Motor neuron (in vitro differentiated cells): ENCODE measurements at regions not wholly inside any gene's neighbourhood (a gene's known extent, or its start where the extent isn't known, plus 50 kb on each side); places are given as distances from the start of the nearest gene placed in this dataset.
A peak's percentile ranks its signal among the peaks of the same experiment; 100 is the strongest.
"Not testable (repeated sequence)": the region's sequence is repeated elsewhere in the genome, so short reads cannot be mapped to it uniquely, and the experiment has no call there.

ENCODE experiments used
- ATAC-seq, 8 experiments: fragments of 200-7000 bp; cut with Tn5 transposase; replicated peaks in 6 of 8; 2 replicates each; pipeline ENCODE4 v1.8.0; 2021; ENCODE audit warnings: mild to moderate bottlenecking in 8 of 8, moderate library complexity in 8 of 8
- H3K27ac ChIP-seq, 2 donors: fragments of 250-450 bp; sonication (Bioruptor Pico); 2 replicates each; pipeline ENCODE4 v1.9.0; 2021; ENCODE audit warnings: antibody characterized with exemption in 2 of 2, mild to moderate bottlenecking in 2 of 2, moderate library complexity in 1 of 2
- H3K4me1 ChIP-seq, 2 donors: fragments of 250-450 bp; sonication (Bioruptor Pico); replicated peaks in 1 of 2; 2 replicates each; pipeline ENCODE4 v1.6.1; 2021; ENCODE audit warnings: antibody characterized with exemption in 2 of 2, mild to moderate bottlenecking in 2 of 2, moderate library complexity in 1 of 2
- H3K4me3 ChIP-seq, 5 donors: fragments of 250-450 bp; sonication (Bioruptor Pico); 2 replicates each; pipeline ENCODE4 v1.9.0; 2021; ENCODE audit warnings: antibody characterized with exemption in 5 of 5, mild to moderate bottlenecking in 5 of 5, moderate library complexity in 4 of 5
- WGBS, 10 experiments: fragments of 450-650 bp; shearing (Covaris generic); methylation state at CpG; one replicate each; pipeline ENCODE4 v1.0.0; 2022; 5-methylcytosine and 5-hydroxymethylcytosine counted together
- in situ Hi-C, 9 experiments: fragments of 400-800 bp; cut with MboI; loops; one replicate each; pipeline ENCODE4 v1.15.0; 2021; ENCODE audit warnings: low sequenced_read_pairs in 9 of 9, low pct_unique_long_range_greater_than_20kb in 2 of 9; ENCODE audit not compliant: unreplicated experiment in 9 of 9

DNA sequence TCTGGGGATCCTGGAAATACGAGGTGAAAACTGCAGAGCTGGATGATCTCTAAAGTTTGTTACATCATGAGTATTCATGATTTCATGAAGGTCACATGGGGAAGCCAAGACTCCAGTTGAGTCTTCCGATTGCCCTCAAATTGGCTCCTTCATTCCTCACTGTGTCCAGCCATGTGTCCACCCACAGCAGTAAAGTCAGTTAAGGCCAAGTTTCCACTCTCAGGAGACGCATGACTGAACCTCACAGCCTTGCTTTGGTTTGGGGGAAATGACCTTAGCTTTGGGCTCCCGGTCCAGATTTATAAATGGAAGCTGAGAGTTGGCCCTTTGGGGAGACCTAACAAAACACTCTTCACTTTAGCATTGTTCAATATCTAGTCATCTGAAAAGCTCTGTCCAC, 289.7 kb upstream of the MCTP2 start:
- ATAC-seq, result peak in 1 of 8 experiments; percentile 24
- Histone ChIP-seq H3K4me1 (peaks cover 22 to 35% of the 10 kb centered on the region in 2 donors), H3K4me3 (no peak overlapping the region), H3K27ac (no peak overlapping the region)
- WGBS, 10 experiments, result 30 to 90% (median 63%) methylated on average over 1 to 3 of the region's 4 CpGs; no CpG with 5 or more reads in 3 of the 10 experiments
- in situ Hi-C loops, result no loop called here

DNA sequence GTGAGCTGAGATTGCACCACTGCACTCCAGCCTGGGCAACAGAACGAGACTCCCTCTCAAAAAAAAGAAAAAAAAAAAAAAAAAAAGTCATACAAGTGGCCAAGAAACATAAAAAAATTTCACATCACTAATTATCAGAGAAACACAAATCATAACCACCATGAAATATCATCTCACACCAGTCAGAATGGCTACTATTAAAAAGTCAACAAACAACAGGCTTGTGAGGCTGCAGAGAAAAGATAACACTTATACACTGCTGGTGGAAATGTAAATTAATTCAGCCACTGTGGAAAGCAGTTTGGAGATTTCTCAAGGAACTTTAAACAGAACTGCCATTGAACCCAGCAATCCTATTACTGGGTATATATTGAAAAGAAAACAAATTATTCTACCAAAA, 291.1 kb upstream of the MCTP2 start:
- no peak for ATAC-seq
- in situ Hi-C loops, result no loop called here
- Histone ChIP-seq H3K4me1 (peaks cover 22 to 35% of the 10 kb centered on the region in 2 donors), H3K27ac (no peak overlapping the region), H3K4me3 (no peak overlapping the region)
- WGBS, 10 experiments, result 29 to 100% (median 86%) methylated on average over 1 of the region's 1 CpG; no CpG with 5 or more reads in 5 of the 10 experiments

DNA sequence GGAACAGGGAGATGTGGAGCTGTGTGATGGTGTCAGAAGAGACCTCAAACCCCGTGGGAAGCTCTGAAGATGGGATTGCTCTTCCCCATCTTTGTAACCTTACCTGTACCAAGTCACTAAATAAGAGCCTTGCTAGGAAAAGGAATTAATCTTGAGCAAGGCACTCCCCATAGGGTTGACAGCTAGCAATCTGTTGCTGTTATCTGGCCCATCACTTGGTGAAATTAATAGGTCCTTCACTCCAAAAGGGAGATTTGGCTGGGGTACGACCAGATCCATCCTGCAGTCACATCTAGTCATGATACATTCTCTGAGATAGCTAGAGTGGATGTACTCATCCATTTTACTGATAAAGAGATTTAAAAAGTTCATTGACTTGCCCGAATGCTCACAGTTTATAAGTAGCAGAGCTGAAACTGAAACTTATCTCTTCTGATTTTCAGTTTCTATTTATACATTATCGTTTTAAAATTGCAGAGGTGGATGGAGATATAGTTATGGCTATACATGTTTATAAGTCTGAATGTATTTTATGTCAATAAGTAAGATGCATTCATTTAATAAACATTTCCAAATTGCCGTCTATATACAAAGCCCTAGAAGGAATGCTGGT, 299.1 kb upstream of the MCTP2 start:
- 85 to 100% (median 89%) methylated on average over 2 to 5 of the region's 5 CpGs for WGBS, 10 experiments
- Histone ChIP-seq H3K4me1 (peaks cover 4% of the 10 kb centered on the region in 2 donors), H3K27ac (no peak overlapping the region), H3K4me3 (no peak overlapping the region)
- in situ Hi-C loops, result no loop called here
- ATAC-seq, result no peak

DNA sequence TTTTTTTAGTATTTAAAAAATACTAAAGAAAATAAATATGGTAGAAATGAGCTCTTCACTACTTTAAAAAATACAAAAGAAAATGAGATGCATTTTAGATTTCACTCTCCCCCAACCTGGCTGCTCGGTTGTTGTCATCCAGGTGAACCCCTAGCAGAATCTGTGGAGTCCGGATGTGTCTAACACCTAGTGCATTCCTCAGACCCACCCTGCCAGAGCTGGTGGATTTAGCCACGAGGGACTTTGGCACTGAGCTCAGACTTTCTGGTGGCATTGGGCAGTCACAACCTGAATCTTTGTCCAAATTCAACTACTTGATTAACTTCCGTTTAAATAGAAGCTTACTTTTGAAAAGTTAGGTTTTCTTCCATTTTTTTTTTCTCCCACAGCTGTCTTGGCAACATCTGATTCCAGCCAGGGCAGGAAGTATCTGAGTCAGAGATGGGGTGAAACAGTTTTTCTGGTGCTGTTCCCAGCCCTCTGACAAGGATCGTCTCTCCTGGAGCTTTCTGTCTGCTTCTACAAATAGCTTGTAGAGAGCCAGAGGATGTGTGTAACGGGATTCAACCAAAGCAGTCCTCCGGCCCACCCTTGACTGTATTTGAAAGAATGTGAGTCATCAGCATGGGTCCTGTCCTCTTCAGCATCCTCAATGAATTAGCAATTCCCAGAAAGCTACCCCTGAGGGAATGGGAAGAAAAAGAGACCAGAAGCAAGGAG, 301.8 kb upstream of the MCTP2 start:
- in situ Hi-C loops, result no loop called here
- peak; percentile 75 to 100 (median 88) for ATAC-seq
- H3K4me3 ChIP-seq, result no peak overlapping the region
- peaks cover 0 to 4% of the 10 kb centered on the region in 2 donors for H3K4me1 ChIP-seq
- WGBS, 10 experiments, result 0 to 92% (median 53%) methylated on average over 2 to 7 of the region's 7 CpGs
- H3K27ac ChIP-seq, result no peak overlapping the region

DNA sequence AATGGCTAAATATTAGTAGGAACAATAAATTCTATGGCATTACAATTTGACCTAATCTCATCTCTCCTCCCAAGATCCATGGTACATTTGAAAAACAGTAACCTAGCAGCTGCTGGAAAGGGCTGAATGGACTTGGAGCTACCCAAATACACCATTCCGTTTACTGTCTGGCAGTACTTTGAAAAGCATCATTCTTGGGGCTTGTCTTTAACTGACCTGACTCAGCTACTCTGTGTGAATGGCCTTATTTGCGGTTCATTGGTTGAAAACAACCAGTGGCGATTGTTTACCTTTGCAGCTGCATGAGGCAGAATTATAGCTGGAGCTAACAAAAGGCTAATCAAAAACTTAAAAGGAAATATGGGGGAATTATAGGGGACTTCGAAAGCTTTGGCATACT, 311.2 kb upstream of the MCTP2 start:
- peak in 5 of 8 experiments; percentile 80 to 100 (median 87) for ATAC-seq
- H3K27ac ChIP-seq, result no peak overlapping the region
- WGBS, 10 experiments, result 10 to 80% (median 38%) methylated on average over 1 to 4 of the region's 4 CpGs; no CpG with 5 or more reads in 1 of the 10 experiments
- in situ Hi-C loops, result no loop called here
- H3K4me3 ChIP-seq, result no peak overlapping the region
- H3K4me1 ChIP-seq, result peaks cover 2 to 17% of the 10 kb centered on the region in 2 donors

DNA sequence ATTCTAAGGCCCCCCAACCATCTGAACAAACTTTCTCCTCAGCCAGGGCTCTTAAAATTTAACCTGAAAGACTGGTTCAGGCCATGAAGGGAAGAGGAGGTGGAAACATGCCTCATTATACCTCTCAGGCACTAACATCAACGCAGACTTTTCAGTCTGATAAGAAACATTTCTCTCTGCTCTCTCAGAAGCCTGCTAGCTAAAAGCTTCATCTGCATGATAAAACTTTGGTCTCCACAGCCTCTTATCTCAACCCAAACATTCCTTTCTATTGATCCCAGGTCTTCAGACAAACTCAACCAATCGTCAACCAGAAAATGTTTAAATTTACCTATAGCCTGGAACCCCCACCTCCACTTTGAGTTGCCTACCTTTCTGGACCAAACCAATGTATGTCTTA, 312.6 kb upstream of the MCTP2 start:
- H3K27ac ChIP-seq, ATAC-seq, H3K4me3 ChIP-seq, in situ Hi-C loops: not testable (repeated sequence)
- peaks cover 2 to 17% of the 10 kb centered on the region in 2 donors for H3K4me1 ChIP-seq
- 25 to 93% (median 60%) methylated on average over 1 to 2 of the region's 2 CpGs; no CpG with 5 or more reads in 1 of the 10 experiments for WGBS, 10 experiments

DNA sequence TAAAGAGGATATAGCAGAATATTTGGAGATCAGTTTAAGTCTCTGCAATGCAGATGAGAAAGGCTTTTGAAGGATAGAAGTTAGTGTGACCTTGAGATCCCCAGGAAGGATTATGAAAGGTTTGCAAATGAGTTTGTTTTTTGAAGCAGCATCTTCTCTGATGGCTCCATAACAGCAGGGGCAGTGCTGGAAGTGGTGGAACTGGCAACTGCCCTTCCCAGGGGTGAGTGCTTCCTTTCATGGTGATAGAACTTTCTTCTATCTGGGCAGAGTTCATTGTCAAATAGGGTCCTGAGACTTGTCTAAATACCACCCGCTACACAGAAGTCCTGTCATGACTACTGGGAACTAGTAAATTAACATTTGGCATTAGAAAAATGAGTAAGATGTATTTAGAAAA, 314.2 kb upstream of the MCTP2 start:
- ATAC-seq, result no peak
- 50 to 100% (median 94%) methylated on average over 1 of the region's 1 CpG; no CpG with 5 or more reads in 2 of the 10 experiments for WGBS, 10 experiments
- no peak overlapping the region for H3K27ac ChIP-seq
- in situ Hi-C loops, result no loop called here
- H3K4me1 ChIP-seq, result peaks cover 2 to 17% of the 10 kb centered on the region in 2 donors
- no peak overlapping the region for H3K4me3 ChIP-seq

DNA sequence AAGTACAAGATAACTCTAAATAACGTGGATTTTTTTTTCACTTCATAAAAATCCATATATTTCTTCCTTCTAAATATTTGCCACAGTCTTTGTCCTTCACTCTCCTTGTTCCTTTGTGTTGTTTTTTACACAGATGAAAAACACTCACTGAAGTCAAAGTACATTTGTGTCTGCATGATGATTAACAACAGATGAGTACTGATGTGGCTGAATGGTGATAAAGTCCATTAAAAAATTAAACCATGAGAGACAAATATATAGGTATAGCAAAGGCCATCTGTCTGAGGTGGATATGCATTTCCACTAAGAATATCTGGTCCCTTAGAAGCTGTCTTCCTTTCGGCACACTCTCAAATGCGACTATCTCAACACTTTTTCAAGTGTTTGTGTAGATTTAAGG, 317.5 kb upstream of the MCTP2 start:
- in situ Hi-C loops, result no loop called here
- Histone ChIP-seq H3K4me3 (no peak overlapping the region), H3K27ac (no peak overlapping the region), H3K4me1 (peaks cover 2% of the 10 kb centered on the region in 2 donors)
- WGBS, 10 experiments, result 63 to 93% (median 79%) methylated on average over 1 to 3 of the region's 3 CpGs; no CpG with 5 or more reads in 2 of the 10 experiments
- ATAC-seq, result no peak

DNA sequence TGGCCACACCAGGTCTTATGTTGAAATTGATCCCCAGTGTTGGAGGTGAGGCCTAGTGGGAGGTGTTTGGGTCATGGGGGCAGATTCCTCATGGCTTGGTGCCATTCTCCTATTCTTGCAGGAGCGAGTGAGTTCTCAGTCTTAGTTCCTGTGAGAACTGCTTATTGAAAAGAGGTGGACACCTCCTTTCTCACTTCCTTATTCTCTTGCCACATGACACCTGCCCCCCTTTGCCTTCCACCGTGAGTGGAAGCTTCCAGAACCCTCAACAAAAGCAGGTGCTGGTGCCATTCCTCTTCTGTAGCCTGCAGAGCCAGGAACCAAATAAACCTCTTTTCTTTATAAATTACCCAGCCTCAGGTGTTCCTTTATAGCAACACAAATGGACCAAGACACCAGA, 318.1 kb upstream of the MCTP2 start:
- Histone ChIP-seq H3K27ac (no peak overlapping the region), H3K4me3 (no peak overlapping the region), H3K4me1 (no peaks in the 10 kb centered on the region)
- no peak for ATAC-seq
- WGBS, 10 experiments, result 40 to 100% (median 60%) methylated on average over 1 to 2 of the region's 2 CpGs; no CpG with 5 or more reads in 2 of the 10 experiments
- in situ Hi-C loops, result no loop called here

DNA sequence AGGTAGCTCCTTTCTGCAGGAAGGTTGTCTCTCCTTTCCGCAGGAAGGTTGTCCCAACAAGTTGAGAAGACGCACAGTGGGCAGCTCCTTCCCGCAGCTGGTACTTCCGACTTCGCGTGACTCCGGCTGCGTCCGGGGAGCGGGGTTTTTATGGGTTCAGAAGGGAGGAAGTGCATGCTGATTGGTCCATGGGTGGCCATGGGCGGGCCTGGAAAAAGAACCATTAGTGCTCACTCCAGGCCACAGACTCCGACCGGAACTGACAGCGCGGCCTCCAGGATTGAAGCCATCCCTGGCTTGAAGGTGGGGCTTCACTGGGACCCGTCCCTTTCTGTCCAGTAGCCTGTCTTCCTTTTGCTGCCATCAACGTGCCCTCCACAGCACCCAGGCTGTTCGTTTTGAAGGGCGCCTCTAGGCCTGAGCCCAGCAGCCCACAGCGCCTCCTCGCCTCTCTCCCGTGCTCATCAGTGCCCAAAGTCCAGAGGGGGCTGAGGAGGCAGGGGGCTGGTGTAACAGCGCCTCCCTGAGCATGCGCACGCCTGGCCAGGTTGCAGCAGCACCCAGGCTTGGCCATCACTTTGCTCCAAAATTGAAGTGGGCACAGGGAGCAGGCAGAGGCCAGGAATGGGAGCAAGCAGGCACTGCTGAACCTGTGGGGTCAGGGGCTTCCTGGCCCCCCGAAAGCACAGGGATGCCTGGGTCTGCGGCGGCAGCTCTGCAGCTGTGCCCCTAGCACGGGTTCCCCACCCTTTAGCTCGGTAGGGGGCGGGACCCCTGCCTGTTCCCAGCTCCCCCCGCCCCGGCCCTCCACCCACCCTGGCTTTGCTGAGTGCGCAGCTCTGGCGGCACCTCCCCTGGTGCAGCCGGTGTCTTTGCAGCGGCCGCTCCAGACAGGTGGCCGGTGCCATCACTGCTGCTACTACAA, 330.6 kb upstream of the MCTP2 start:
- H3K4me3 ChIP-seq, result no peak overlapping the region
- no peak overlapping the region for H3K27ac ChIP-seq
- ATAC-seq, result no peak
- in situ Hi-C loops, result no loop called here
- 65 to 94% (median 90%) methylated on average over 2 to 9 of the region's 39 CpGs; no CpG with 5 or more reads in 3 of the 10 experiments for WGBS, 10 experiments
- H3K4me1 ChIP-seq, result peaks cover 0 to 10% of the 10 kb centered on the region in 2 donors

DNA sequence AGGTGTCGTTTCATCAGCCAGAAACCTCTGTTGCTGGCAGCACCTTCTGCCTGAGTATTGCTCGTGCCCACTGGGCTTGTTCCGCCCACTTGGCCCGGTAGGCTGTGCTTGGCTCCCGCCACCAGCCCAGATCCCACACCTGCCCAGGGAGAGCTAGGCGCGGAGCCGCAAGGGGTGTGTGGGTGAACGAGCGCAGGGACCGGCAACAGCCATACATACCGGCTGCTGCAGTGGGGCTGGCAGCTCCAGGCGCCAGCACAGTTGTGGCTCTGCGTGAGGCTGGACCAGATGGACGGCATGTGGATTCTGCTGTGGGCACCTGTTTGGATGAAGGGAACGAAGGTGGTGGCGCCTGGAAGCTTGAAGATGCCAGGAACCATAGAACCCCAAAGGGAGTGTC, 331.5 kb upstream of the MCTP2 start:
- whole genome bisulfite sequencing, 10 experiments, result 33 to 100% (median 88%) methylated on average over 1 to 4 of the region's 17 CpGs; no CpG with 5 or more reads in 3 of the 10 experiments
- in situ Hi-C loops, result no loop called here
- Histone ChIP-seq H3K27ac (no peak overlapping the region), H3K4me3 (no peak overlapping the region), H3K4me1 (peaks cover 0 to 10% of the 10 kb centered on the region in 2 donors)
- ATAC-seq, result no peak

DNA sequence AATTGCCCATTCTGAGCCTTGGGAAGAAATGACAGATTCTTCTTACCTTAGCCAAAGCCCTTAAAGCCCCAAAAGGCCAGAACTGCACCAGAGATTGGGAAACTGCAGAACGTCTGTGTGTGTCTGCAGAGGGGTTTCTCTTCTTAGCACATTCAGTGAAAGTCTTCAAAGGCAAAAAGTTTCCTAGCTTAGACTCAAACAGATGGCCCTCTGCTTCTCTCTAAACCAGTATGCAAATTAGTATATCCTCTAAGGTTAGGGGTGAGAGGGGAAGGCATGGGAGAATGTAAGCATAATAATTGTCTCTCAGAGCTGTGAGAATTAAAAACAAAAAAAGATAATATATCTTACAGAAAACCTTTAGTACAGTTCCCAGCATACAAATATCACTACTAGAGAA, 334.0 kb upstream of the MCTP2 start:
- Histone ChIP-seq H3K4me1 (no peaks in the 10 kb centered on the region), H3K27ac (no peak overlapping the region)

More for the DNA sequence above, 334.0 kb upstream of the MCTP2 start:
- ATAC-seq, result no peak
- in situ Hi-C loops, result no loop called here
- WGBS, 10 experiments, result 29 to 67% (median 50%) methylated on average over 1 of the region's 1 CpG; no CpG with 5 or more reads in 5 of the 10 experiments
- no peak overlapping the region for H3K4me3 ChIP-seq
